Neural progenitor cell (in vitro differentiated cells): ENCODE measurements at regions not wholly inside any gene's neighbourhood (a gene's known extent, or its start where the extent isn't known, plus 50 kb on each side); places are given as distances from the start of the nearest gene placed in this dataset.

Experiments
- DNase-seq: peaks from one replicate; pipeline ENCODE4 v3.0.0-alpha.2; 2016; ENCODE audit warnings: low spot score
- H2AFZ ChIP-seq: fragments of 200-600 bp; sonication (generic); replicated peaks from 2 replicates; pipeline ENCODE4 v1.6.1; 2016; ENCODE audit warnings: antibody characterized with exemption
- H3F3A ChIP-seq: fragments of 200-600 bp; sonication (generic); 2 replicates; pipeline ENCODE4 v1.6.1; 2016; ENCODE audit warnings: antibody characterized with exemption, low read depth
- H3K27ac ChIP-seq: fragments of 200-600 bp; sonication (generic); 2 replicates; pipeline ENCODE4 v1.5.1; 2016; ENCODE audit warnings: mild to moderate bottlenecking
- H3K27me3 ChIP-seq: fragments of 200-600 bp; sonication (generic); 2 replicates; pipeline ENCODE4 v1.6.1; 2016; ENCODE audit warnings: mild to moderate bottlenecking, moderate library complexity
- H3K36me3 ChIP-seq: fragments of 200-600 bp; sonication (generic); 2 replicates; pipeline ENCODE4 v1.5.1; 2016
- H3K4me1 ChIP-seq: fragments of 200-600 bp; sonication (generic); 2 replicates; pipeline ENCODE4 v1.6.1; 2016; ENCODE audit warnings: mixed run types
- H3K4me2 ChIP-seq: fragments of 200-600 bp; sonication (generic); 2 replicates; pipeline ENCODE4 v1.6.1; 2016
- H3K4me3 ChIP-seq: fragments of 200-600 bp; sonication (generic); 2 replicates; pipeline ENCODE4 v1.5.1; 2016
- H3K79me2 ChIP-seq: fragments of 200-600 bp; sonication (generic); 2 replicates; pipeline ENCODE4 v1.6.1; 2016; ENCODE audit warnings: low read depth
- H3K9ac ChIP-seq: fragments of 200-600 bp; sonication (generic); 2 replicates; pipeline ENCODE4 v1.6.1; 2016
- H3K9me3 ChIP-seq: fragments of 200-600 bp; sonication (generic); 2 replicates; pipeline ENCODE4 v1.5.1; 2016; ENCODE audit warnings: low read depth
- H4K20me1 ChIP-seq: fragments of 200-600 bp; sonication (generic); 2 replicates; pipeline ENCODE4 v1.6.1; 2016; ENCODE audit warnings: low read depth
- H3K27ac Mint-ChIP-seq: 3 replicates; pipeline ENCODE4 v1.8.0; 2021; ENCODE audit warnings: mixed read lengths
- H3K27me3 Mint-ChIP-seq: 2 replicates; pipeline ENCODE4 v1.8.0; 2022; ENCODE audit warnings: low read depth, mild to moderate bottlenecking, inconsistent platforms, moderate library complexity, mixed read lengths; ENCODE audit not compliant: insufficient read depth
- H3K36me3 Mint-ChIP-seq: 3 replicates; pipeline ENCODE4 v1.8.0; 2021; ENCODE audit warnings: mixed read lengths
- H3K4me1 Mint-ChIP-seq: 3 replicates; pipeline ENCODE4 v1.8.0; 2021; ENCODE audit warnings: mixed read lengths
- H3K4me3 Mint-ChIP-seq: 3 replicates; pipeline ENCODE4 v1.8.0; 2021; ENCODE audit warnings: mild to moderate bottlenecking, moderate library complexity, mixed read lengths
- H3K9me3 Mint-ChIP-seq: 3 replicates; pipeline ENCODE4 v1.8.0; 2020; ENCODE audit warnings: mixed read lengths
- EZH2 ChIP-seq: fragments of 200-600 bp; sonication (generic); IDR thresholded peaks from 2 replicates; pipeline ENCODE4 v1.6.1; 2017; ENCODE audit warnings: antibody characterized with exemption, mild to moderate bottlenecking, moderate library complexity
- EZH2phosphoT487 ChIP-seq: fragments of 200-600 bp; sonication (generic); IDR thresholded peaks from 2 replicates; pipeline ENCODE4 v1.6.1; 2017; ENCODE audit warnings: antibody characterized with exemption
- TF ChIP-seq, protein P1 (sequence below): fragments of 200-600 bp; sonication (generic); IDR thresholded peaks from 2 replicates; pipeline ENCODE4 v1.5.1; 2017; ENCODE audit warnings: antibody characterized with exemption, mild to moderate bottlenecking

DNA sequence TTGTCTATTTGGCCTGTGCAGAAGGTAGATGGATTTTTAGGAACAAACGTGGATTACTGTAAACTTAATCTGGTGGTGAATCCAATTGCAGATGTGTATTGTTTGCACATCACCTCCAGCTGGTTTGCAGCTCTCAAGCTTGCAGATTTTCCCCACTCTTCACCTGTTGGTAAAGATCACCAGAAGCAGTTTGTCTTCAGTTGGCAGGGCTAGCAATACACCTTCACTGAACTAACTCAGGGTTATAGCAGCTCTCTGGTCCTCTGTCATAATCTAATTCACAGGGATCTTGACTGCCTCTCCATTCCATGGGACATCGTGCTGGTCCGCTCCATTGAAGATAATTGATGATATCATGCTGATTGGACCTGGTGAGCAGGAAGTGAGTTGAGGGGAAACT lies 181.5 kb downstream of the VAPA start:
- Mint-ChIP-seq H3K9me3 (peaks cover 23% of the 10 kb centered on the region), H3K27ac (no peak overlapping the region), H3K36me3 (peaks cover 2% of the 10 kb centered on the region), H3K4me3 (no peak overlapping the region), H3K27me3 (peaks cover 25% of the 10 kb centered on the region), H3K4me1 (peaks cover 18% of the 10 kb centered on the region)
- H3K4me1 ChIP-seq: peaks cover 5% of the 10 kb centered on the region
- no peaks in the 10 kb centered on the region for H4K20me1 ChIP-seq
- H3F3A ChIP-seq: no peaks in the 10 kb centered on the region
- no peak overlapping the region for H3K4me3 ChIP-seq
- no peak overlapping the region for H3K27ac ChIP-seq
- TF ChIP-seq, protein P1, sequence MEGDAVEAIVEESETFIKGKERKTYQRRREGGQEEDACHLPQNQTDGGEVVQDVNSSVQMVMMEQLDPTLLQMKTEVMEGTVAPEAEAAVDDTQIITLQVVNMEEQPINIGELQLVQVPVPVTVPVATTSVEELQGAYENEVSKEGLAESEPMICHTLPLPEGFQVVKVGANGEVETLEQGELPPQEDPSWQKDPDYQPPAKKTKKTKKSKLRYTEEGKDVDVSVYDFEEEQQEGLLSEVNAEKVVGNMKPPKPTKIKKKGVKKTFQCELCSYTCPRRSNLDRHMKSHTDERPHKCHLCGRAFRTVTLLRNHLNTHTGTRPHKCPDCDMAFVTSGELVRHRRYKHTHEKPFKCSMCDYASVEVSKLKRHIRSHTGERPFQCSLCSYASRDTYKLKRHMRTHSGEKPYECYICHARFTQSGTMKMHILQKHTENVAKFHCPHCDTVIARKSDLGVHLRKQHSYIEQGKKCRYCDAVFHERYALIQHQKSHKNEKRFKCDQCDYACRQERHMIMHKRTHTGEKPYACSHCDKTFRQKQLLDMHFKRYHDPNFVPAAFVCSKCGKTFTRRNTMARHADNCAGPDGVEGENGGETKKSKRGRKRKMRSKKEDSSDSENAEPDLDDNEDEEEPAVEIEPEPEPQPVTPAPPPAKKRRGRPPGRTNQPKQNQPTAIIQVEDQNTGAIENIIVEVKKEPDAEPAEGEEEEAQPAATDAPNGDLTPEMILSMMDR: no peak
- TF ChIP-seq EZH2phosphoT487 (no peak), EZH2 (no peak)
- no peak overlapping the region for H2AFZ ChIP-seq
- H3K79me2 ChIP-seq: no peaks in the 10 kb centered on the region
- no peaks in the 10 kb centered on the region for H3K9me3 ChIP-seq
- no peaks in the 10 kb centered on the region for H3K36me3 ChIP-seq
- H3K4me2 ChIP-seq: no peak overlapping the region
- no peaks in the 10 kb centered on the region for H3K27me3 ChIP-seq
- H3K9ac ChIP-seq: no peak overlapping the region
- no peak for DNase-seq

DNA sequence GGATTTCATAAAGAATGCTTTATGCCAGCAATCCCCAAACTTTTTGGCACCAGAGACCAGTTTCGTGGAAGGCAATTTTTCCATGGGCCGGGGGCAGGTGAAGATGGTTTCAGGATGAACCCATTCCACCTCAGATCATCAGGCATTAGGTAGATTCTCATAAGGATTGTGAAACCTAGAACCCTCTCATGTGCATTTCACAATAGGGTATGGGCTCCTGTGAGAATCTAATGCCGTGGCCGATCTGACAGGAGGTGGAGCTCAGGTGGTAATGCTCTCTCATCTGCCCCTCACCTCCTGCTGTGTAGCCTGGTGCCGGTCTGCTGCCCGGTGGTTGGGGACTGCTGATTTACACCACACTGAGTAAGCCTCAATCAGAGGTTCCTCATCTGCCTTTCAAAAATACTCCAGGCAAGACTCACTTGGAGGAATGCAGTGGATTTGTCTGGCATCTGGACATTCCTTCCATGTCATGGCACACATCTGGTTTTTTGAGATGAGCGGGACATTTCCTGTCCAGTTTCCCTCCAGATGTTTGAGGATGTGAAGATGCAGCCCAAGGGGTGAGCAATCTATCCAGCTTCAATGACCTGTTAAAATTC lies 185.8 kb downstream of the VAPA start:
- H3K79me2 ChIP-seq: no peaks in the 10 kb centered on the region
- H3K4me1 ChIP-seq: peaks cover 12% of the 10 kb centered on the region
- Mint-ChIP-seq H3K27ac (no peak overlapping the region), H3K4me1 (peaks cover 22% of the 10 kb centered on the region), H3K27me3 (peaks cover 16% of the 10 kb centered on the region), H3K36me3 (peaks cover 4% of the 10 kb centered on the region), H3K4me3 (no peak overlapping the region), H3K9me3 (peaks cover 19% of the 10 kb centered on the region)
- DNase-seq: no peak
- H3K36me3 ChIP-seq: no peaks in the 10 kb centered on the region
- H4K20me1 ChIP-seq: no peaks in the 10 kb centered on the region
- no peak overlapping the region for H3K9ac ChIP-seq
- H3K27me3 ChIP-seq: no peaks in the 10 kb centered on the region
- no peak overlapping the region for H3K4me2 ChIP-seq
- H3K27ac ChIP-seq: no peak overlapping the region
- no peak overlapping the region for H2AFZ ChIP-seq
- TF ChIP-seq EZH2phosphoT487 (no peak), EZH2 (no peak)
- TF ChIP-seq, protein P1: no peak
- no peaks in the 10 kb centered on the region for H3K9me3 ChIP-seq
- H3F3A ChIP-seq: no peaks in the 10 kb centered on the region
- no peak overlapping the region for H3K4me3 ChIP-seq

DNA sequence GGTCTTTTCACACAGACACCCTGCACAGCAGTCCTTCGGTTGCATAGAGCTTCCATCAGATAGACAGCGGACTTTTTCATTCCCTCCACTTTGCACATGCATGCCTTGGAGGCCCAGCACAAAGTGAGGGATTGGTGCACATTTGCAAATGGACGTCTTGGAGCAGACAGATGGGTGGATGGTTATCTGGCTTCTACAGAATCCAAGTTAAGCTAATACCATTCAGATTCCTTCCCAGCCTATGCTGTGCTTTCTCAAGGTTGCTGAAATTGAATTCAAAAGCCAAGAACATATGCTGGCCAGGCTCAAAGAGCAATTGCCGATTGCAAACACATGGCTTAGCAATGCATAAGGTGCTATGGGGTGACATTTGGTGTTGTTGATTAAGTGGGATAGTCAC lies 186.4 kb downstream of the VAPA start:
- Mint-ChIP-seq H3K4me3 (no peak overlapping the region), H3K27ac (no peak overlapping the region), H3K36me3 (peaks cover 6% of the 10 kb centered on the region), H3K4me1 (peaks cover 22% of the 10 kb centered on the region), H3K27me3 (peaks cover 16% of the 10 kb centered on the region), H3K9me3 (peaks cover 24% of the 10 kb centered on the region)
- no peaks in the 10 kb centered on the region for H3K36me3 ChIP-seq
- no peak for TF ChIP-seq EZH2phosphoT487
- H2AFZ ChIP-seq: no peak overlapping the region
- H3K4me3 ChIP-seq: no peak overlapping the region
- peaks cover 3% of the 10 kb centered on the region for H3K9me3 ChIP-seq
- H3F3A ChIP-seq: no peaks in the 10 kb centered on the region
- no peak overlapping the region for H3K27ac ChIP-seq
- no peaks in the 10 kb centered on the region for H4K20me1 ChIP-seq
- H3K4me1 ChIP-seq: peaks cover 12% of the 10 kb centered on the region
- no peak overlapping the region for H3K4me2 ChIP-seq
- no peak for DNase-seq
- no peaks in the 10 kb centered on the region for H3K27me3 ChIP-seq
- no peak overlapping the region for H3K9ac ChIP-seq
- H3K79me2 ChIP-seq: no peaks in the 10 kb centered on the region

DNA sequence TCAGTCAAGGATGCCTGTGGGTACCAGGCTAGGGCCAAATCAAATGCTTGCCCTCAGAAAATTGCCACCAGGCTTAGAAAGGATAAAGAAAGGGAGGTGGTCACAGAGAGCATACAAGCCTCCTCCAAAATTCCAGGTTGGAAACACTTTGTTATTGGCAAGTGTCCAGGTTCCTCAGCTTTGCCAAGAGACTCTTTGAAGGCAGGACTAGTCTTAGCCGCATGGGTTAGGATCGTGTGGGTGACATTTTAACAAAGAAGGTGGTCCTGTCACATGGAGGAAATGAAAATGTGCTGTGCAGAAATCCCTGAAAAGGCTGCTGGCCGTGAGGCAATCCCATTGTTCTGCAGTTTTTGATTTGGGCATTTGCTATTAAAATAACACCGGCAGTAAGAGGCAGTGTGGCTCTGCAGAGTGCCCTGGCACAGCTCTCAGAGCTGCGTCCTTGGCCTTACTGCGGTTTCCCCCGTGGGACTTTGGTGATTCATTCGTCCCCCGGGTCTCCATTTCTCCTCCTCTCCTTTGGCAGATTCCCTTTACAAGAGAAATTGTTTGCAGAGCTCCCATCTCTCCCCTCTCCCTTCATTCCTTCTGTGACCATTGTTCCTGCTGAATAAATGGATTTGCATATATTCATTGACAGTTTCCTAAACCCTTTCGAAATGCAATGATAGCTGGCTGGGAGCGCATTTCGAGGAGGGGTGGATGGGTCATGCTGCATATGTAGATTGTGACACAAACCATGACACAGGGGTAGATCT lies 187.3 kb downstream of the VAPA start:
- peaks cover 12% of the 10 kb centered on the region for H3K4me1 ChIP-seq
- peak; percentile 11 for DNase-seq
- H3K4me1 Mint-ChIP-seq: peaks cover 22% of the 10 kb centered on the region
- no peaks in the 10 kb centered on the region for H3K27me3 ChIP-seq
- peaks cover 8% of the 10 kb centered on the region for H3K36me3 Mint-ChIP-seq
- peaks cover 3% of the 10 kb centered on the region for H3K9me3 ChIP-seq
- H3K4me3 ChIP-seq: peak overlapping the region; percentile 7
- H3K27ac Mint-ChIP-seq: peak overlapping the region; percentile 65
- no peak overlapping the region for H3K9ac ChIP-seq
- TF ChIP-seq EZH2: no peak
- TF ChIP-seq, protein P1: no peak
- no peak for TF ChIP-seq EZH2phosphoT487
- no peak overlapping the region for H3K27ac ChIP-seq
- H3K4me2 ChIP-seq: peak overlapping the region; percentile 51
- H3K36me3 ChIP-seq: no peaks in the 10 kb centered on the region
- no peaks in the 10 kb centered on the region for H3K79me2 ChIP-seq
- peaks cover 18% of the 10 kb centered on the region for H3K27me3 Mint-ChIP-seq
- H3K9me3 Mint-ChIP-seq: peaks cover 33% of the 10 kb centered on the region
- H4K20me1 ChIP-seq: no peaks in the 10 kb centered on the region
- peak overlapping the region; percentile 52 for H3K4me3 Mint-ChIP-seq
- peak overlapping the region; percentile 15 for H2AFZ ChIP-seq
- H3F3A ChIP-seq: no peaks in the 10 kb centered on the region
